Hypothalamus (tissue), 51 donors: ENCODE measurements at regions not wholly inside any gene's neighbourhood (a gene's known extent, or its start where the extent isn't known, plus 50 kb on each side); places are given as distances from the start of the nearest gene placed in this dataset.
"Not testable (repeated sequence)": the region's sequence is repeated elsewhere in the genome, so short reads cannot be mapped to it uniquely, and the experiment has no call there.

ENCODE experiments used
- DNase-seq, 51 donors: peaks; one replicate each; lab custom pipeline; 2025; lab: John Stamatoyannopoulos, UW

DNA sequence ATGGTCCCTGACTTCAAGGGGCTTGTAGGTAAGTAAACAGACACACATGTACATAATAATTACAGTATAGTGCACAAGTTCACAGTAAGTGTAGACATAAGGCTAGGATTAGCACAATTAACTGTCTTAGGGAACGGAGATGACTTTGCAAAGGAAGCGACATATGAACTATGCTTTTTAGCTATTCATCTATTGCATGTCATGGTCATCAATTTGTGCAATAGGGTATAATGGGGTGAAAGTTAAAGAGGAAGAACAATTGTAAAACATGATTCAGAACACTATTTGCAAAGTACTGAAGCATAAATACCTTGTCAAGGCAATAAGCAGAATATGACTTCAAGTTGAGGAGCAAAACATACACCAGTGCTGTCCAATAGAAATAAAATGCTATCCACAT is 112.3 kb upstream of the SLC8A1 start:
- no peak for DNase-seq

DNA sequence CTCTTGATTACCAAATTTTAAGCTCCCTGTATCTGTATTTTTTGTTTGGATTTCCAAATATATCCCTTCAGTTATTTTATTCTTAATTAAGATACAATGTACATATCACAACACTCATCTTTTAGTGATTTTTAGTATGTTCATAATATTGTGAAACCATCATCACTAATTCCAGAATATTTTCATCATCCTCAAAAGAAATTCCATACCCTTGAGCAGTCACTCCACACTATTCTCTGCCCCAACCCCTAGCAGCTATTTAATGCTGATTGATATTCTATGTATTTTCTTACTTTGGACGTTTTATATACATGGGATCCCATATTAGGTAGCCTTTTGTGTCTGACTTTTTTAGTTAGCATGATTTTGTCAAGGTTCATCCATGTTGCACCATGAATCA is 127.4 kb upstream of the SLC8A1 start:
- DNase-seq, result no peak

DNA sequence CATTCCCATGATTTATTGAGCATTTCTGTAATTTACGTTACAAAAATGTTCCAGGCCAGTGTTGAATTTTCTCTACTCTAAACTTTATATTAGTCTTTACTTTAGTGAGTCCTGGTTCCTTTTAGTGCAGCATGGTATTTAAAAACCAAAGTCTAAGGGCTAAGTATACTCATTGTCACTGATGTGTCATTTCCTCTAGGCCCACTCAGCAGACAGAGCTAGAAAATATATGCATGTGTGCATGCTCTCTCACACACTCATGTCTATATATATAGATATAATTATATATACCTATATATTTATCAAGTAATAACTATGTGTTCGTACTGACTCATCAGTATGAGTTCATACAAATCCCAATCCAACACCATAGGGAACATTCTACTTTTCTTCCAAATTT is 132.5 kb upstream of the SLC8A1 start:
- no peak for DNase-seq

- peak in 1 of 51 donors; percentile 18 for DNase-seq
Observed at GRCh38 chr2:40591774-40592173, 139.9 kb upstream of the SLC8A1 start.

- peak in 1 of 51 donors; percentile 18 for DNase-seq
Observed at GRCh38 chr2:40592218-40592617, 140.3 kb upstream of the SLC8A1 start.

DNA sequence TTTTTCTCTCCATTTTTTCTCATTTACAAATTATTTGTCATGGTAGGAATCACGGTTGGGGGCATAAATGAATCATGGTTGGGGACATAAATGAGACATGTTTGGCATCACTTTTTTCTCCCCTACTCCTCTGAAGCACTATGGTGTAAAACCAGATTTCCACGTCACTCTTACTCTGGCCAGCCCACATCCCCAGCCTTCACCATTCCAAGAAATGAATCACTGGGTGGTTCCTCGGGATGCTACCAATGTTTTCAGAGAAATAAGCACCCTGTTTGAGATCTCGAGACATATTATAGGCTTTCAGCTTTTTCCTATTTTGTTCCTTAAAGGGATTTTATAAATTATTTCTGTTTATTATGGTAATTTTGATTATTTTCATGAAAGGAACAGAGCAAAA is 155.0 kb upstream of the SLC8A1 start:
- DNase-seq, result no peak

GRCh38 chr2:40611196-40611595 is 159.3 kb upstream of the SLC8A1 start:
- no peak for DNase-seq

DNA sequence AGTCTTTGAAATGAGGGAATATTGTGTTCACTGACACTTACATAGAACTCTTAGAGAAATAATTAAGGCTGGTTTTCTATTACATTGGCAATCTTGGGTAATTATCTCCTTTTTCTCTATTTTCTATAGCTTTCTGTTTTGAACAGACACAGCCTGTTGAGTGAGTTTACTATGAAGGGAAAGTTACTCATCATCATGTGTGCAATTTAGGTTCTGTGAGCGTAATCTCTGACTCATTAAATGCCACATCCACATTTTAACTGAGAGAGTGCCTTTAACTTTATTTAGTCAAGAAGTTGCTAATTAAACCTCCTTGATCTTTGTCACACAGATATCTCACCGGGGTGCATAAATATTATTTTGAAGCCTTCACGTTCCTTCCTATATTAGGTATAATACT is 174.0 kb upstream of the SLC8A1 start:
- DNase-seq, result no peak

DNA sequence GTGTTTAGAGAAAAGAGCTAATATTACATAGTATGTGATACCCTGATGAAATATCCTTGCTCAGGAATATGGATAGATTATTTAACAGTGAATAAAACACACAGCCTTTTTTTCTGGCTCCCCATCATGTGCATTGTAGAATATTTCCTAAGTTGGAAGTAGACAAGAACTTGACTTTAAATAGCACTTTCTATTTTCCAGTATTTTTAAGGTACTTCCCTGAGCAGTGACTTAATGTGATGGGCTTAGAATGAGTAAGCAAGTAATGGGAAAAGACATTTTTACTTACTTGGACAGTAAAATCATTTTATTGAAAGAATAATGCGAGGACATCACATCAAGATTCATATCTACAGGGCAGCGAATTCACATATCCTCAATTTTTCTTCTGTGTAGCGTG is 176.7 kb upstream of the SLC8A1 start:
- no peak for DNase-seq

DNA sequence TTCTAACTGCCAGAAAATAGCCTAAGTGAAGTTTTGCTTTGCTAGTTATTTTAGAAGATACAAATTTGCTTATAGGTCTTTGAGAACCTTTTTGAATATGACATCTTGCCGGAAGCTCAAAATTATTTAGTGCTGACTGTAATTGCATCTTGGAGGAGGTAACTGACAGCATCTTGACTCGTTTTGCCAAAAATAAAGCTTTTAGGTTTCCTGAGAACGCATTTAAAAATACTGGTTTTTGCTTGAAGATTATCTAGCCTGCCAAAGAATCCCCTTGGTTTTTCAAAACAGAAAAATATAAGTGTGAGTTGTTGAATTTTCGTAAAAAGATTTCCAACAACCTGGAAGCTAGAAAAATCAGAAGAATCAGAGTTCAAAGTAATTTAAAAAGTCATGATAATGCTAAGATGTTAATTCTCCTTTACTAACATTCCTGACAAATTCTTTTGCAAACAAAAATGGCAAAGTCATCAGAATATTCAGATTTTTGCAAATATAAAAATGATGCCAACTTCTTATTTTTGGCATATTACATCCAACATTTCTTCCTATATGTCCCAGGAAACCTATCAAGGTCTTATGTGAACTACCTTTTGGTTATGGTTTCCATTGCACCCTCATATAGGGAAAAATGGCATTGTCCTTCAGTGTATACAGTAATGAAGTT is 178.0 kb upstream of the SLC8A1 start:
- DNase-seq, result no peak

GRCh38 chr2:40639320-40639719 is 187.4 kb upstream of the SLC8A1 start:
- no peak for DNase-seq

DNA sequence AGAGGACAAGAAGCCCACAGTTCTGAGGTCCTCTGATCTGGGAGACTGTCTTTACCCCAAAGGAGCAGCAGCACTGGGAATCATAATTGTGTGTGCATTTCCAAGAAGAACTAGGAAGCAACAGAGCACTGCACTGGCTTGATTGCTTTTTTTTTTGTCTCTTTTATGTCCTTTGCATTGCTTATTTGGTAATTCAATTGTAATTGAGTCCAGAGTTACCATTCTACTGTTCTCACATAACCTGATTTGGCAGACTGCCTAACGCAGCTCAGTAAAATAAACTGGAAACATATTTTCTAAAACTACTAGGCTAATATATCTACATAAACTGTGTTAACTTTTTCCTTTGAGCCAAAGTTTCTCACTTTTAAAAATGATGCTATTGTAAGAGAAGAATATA is 190.3 kb upstream of the SLC8A1 start:
- no peak for DNase-seq

DNA sequence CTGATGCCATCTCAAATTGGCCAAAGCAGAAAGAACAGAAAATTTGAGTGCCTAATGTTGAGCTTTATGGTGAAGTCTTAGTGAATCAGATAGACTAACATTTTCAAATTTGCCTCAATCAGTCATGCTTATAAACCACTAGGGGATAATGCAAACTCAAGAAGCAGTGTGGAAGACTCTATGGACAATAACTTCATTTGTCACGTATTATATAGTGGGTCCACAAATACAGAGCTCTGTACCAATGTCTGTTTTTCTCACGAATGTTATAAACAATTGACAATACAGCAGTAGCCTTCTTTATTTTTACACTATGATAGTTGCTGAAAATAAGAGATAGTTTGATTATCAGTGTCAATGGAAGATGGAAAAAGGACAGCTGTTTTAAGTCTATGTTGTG is 190.8 kb upstream of the SLC8A1 start:
- no peak for DNase-seq

GRCh38 chr2:40646642-40647041 is 194.8 kb upstream of the SLC8A1 start:
- DNase-seq, result no peak

- no peak for DNase-seq
Observed at GRCh38 chr2:40652155-40652554, 200.3 kb upstream of the SLC8A1 start.

DNA sequence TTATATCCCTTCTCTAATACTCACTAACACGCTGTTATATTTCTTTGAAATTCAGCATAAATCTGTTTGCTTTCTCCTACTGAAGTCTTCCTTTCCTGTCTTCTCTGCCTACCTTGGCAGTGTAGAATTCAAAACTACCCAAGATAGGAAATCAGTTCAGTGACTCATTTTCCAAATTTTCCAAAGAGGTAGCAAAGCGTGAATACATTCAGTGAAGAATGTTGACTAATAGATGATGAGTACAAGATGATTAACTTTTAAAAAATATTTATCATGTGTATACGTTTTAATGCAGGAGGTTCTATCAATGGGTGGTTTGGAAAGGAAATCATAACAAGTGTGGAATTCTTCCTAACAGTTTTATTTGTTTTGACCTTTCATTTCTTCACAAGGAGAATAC is 201.9 kb upstream of the SLC8A1 start:
- no peak for DNase-seq

GRCh38 chr2:40654346-40654745 is 202.5 kb upstream of the SLC8A1 start:
- DNase-seq, result no peak

DNA sequence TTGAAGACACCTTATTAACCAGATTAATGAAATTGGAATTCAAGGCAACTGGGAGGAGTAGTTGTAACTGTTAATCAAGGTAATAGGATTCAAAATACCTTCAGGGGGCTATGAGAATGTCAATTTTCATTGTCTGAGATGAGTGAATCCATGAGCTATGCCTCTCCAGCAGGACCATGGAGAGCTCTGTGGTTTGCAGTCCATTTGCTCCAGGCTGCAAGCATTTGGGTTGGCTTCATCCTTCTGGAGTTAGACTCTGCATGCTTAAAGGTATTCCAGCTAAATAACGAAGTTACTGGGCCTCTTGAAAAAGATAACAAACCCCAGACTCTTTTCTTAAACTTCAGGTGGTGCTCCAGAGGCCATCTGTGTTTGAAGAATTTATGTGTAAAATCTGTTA is 207.1 kb upstream of the SLC8A1 start:
- no peak for DNase-seq

DNA sequence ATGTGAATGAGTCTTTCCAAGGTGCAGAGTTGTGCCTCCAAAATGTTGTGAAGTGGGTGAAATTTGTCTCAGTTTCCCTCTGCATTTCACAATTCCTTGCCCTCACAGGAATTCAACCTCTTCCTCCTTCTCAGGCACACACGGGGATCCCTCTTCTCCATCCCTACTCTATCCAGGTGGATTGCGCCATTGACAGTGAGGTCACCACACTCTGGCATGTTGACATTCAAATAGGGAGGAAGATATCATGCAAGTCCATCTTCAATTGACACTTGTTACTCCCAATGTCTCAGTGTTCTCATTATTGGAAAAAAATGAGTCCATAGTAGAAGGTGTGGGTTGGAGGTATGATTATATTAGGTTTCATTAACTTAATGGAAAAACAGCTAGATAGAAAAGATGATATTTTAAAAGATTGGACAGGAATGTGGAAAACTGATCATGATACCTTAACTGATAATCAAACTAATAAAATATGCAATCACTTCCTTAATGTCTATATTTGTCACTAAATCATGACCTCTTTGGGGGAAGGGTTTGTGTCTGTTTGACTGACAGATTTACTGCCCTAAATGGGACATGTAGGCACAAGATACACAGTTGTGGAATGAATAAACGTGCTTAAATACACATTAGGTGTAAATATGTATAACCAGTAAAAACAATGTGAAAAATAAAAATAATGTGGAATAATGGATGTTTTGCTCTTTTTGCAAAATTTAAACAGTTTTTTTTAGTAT is 213.8 kb upstream of the SLC8A1 start:
- DNase-seq, result no peak

- DNase-seq, result no peak
Observed at GRCh38 chr2:40666398-40666797, 214.5 kb upstream of the SLC8A1 start.

GRCh38 chr2:40668425-40668824 is 216.5 kb upstream of the SLC8A1 start:
- no peak for DNase-seq

DNA sequence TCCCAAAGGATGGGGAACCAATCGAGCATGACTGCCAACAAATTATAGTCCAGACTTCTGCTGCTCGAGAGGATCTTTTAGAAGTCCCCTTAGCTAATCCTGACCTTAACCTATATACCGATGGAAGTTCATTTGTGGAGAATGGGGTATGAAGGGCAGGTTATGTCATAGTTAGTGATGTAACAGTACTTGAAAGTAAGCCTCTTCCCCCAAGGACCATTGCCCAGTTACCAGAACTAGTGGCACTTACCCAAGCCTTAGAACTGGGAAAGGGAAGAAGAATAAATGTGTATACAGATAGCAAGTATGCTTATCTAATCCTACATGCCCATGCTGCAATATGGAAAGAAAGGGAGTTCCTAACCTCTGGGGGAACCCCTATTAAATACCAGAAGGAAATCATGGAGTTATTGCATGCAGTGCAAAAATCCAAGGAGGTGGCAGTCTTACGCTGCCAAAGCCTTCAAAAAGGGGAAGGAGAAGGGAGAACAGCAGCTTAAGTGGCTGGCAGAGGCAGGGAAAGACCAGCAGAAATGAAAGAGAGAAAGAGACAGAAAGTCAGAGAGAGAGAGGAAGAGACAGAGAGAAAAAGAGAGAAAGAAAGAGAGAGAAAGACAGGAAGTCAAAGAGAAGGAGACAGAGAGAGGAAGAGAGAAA is 224.4 kb upstream of the SLC8A1 start:
- DNase-seq, result not testable (repeated sequence)
